ENCODE measurements at regions not wholly inside any gene's neighbourhood (a gene's known extent, or its start where the extent isn't known, plus 50 kb on each side); places are given as distances from the start of the nearest gene placed in this dataset.

DNA sequence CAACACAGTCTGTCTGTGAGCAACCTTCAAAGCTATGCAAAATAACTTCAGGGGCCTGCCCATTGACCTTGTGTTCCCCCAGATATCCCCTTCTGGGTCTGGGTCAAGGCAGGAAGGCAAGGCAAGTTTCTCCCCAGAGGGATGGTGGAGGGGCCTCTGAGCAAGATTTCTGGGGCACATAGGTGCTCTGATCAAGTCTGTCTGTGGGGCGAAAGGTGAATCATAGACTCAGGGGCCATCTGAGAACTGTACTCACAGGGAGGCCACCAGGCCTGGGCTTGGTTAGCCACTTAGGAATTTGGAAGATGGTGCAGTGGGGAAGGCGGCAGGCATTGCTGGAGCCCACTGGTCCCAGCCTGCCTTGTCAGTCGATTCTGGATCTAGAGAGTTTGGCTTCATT is 92.4 kb downstream of the MINAR1 start:
- TF ChIP-seq, protein P1, sequence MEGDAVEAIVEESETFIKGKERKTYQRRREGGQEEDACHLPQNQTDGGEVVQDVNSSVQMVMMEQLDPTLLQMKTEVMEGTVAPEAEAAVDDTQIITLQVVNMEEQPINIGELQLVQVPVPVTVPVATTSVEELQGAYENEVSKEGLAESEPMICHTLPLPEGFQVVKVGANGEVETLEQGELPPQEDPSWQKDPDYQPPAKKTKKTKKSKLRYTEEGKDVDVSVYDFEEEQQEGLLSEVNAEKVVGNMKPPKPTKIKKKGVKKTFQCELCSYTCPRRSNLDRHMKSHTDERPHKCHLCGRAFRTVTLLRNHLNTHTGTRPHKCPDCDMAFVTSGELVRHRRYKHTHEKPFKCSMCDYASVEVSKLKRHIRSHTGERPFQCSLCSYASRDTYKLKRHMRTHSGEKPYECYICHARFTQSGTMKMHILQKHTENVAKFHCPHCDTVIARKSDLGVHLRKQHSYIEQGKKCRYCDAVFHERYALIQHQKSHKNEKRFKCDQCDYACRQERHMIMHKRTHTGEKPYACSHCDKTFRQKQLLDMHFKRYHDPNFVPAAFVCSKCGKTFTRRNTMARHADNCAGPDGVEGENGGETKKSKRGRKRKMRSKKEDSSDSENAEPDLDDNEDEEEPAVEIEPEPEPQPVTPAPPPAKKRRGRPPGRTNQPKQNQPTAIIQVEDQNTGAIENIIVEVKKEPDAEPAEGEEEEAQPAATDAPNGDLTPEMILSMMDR (IDR thresholded peaks at IDR 0.05 in 8 of 11, conservative IDR thresholded peaks at IDR 0.05 in 3 of 11): no peak
- TF ChIP-seq POLR2AphosphoS5 (IDR thresholded peaks at IDR 0.05): no peak
- TF ChIP-seq POLR2A (IDR thresholded peaks at IDR 0.05): no peak
